ENCODE measurements at regions not wholly inside any gene's neighbourhood (a gene's known extent, or its start where the extent isn't known, plus 50 kb on each side); places are given as distances from the start of the nearest gene placed in this dataset.

GRCh38 chr6:54029187-54029586 lies 82.1 kb upstream of the MLIP start:
- no peaks in the 10 kb centered on the region for H3K4me1 ChIP-seq (ENCODE audit: control insufficient read depth, insufficient read depth, low read length, poor library complexity, severe bottlenecking)
- no peak overlapping the region for H3K27ac ChIP-seq (ENCODE audit: low read depth, low read length, severe bottlenecking)
- no peaks in the 10 kb centered on the region for H3K36me3 ChIP-seq (ENCODE audit: control insufficient read depth, insufficient read depth, low read length)
- no peaks in the 10 kb centered on the region for H3K9me3 ChIP-seq (ENCODE audit: control insufficient read depth, low read length)
- WGBS, 2 experiments (ENCODE audit: insufficient coverage in 2 of 2), result 100% methylated on average over 1 to 2 of the region's 3 CpGs
- no peak overlapping the region for H3K4me3 ChIP-seq (ENCODE audit: extremely low read depth, insufficient read depth, low read length, poor library complexity, severe bottlenecking)

DNA sequence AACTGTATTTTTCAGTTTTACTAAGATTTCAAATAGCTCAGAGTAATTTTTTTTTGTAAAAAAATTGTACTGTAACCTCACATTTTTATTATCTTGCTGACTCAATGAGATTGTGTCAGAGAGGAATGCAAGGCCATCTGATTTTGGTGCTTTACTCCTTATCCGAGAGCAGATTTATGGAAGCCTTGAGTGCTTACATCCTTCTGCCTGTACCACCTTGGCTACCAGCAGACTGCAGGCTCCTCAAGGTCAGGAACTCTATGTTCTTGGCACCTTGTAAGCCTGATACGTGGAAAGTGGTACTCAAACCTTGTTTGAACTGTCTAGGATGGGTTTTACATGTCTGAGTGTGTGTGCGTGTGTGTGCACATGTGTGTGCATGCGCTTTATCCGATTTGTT lies 80.1 kb upstream of the MLIP start:
- no peak overlapping the region for H3K4me3 ChIP-seq (ENCODE audit: extremely low read depth, insufficient read depth, low read length, poor library complexity, severe bottlenecking)
- H3K9me3 ChIP-seq (ENCODE audit: control insufficient read depth, low read length), result no peaks in the 10 kb centered on the region
- no peaks in the 10 kb centered on the region for H3K4me1 ChIP-seq (ENCODE audit: control insufficient read depth, insufficient read depth, low read length, poor library complexity, severe bottlenecking)
- 97% methylated on average over 4 to 5 of the region's 5 CpGs for WGBS, 2 experiments (ENCODE audit: insufficient coverage in 2 of 2)
- H3K27ac ChIP-seq (ENCODE audit: low read depth, low read length, severe bottlenecking), result no peak overlapping the region
- no peaks in the 10 kb centered on the region for H3K36me3 ChIP-seq (ENCODE audit: control insufficient read depth, insufficient read depth, low read length)

DNA sequence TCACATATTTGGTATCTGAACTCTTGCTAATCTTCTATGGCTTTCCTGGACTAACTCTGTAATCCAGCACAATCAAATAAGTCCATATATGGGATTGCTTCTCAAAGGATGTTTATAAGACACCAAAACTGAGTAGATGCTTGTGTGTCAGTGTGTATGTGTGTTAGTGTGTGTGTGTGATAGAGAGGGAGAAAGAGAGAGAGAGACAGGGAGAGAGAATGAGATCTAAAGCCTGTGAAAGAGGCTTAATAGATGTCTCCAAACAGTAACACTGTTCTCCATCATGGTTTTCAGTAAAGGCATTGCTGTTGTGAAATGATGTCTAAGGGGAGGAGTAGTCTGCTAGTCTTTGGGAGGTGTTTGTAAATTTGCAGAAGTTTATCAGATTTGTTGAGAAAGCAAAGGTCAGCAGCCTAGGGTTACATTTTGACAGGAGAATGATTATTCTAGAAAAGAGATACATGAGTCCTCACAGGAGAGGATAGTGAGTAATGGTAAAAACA lies 73.9 kb upstream of the MLIP start:
- Histone ChIP-seq H3K9me3 (ENCODE audit: control insufficient read depth, low read length) (no peaks in the 10 kb centered on the region), H3K36me3 (ENCODE audit: control insufficient read depth, insufficient read depth, low read length) (no peaks in the 10 kb centered on the region), H3K4me1 (ENCODE audit: control insufficient read depth, insufficient read depth, low read length, poor library complexity, severe bottlenecking) (no peaks in the 10 kb centered on the region), H3K4me3 (ENCODE audit: extremely low read depth, insufficient read depth, low read length, poor library complexity, severe bottlenecking) (no peak overlapping the region), H3K27ac (ENCODE audit: low read depth, low read length, severe bottlenecking) (no peak overlapping the region)

- no peak overlapping the region for H3K4me3 ChIP-seq (ENCODE audit: extremely low read depth, insufficient read depth, low read length, poor library complexity, severe bottlenecking)
- H3K9me3 ChIP-seq (ENCODE audit: control insufficient read depth, low read length), result no peaks in the 10 kb centered on the region
- no peaks in the 10 kb centered on the region for H3K4me1 ChIP-seq (ENCODE audit: control insufficient read depth, insufficient read depth, low read length, poor library complexity, severe bottlenecking)
- H3K36me3 ChIP-seq (ENCODE audit: control insufficient read depth, insufficient read depth, low read length), result no peaks in the 10 kb centered on the region
- no peak overlapping the region for H3K27ac ChIP-seq (ENCODE audit: low read depth, low read length, severe bottlenecking)
Measured at GRCh38 chr6:54040545-54040944, 70.7 kb upstream of the MLIP start.

- Histone ChIP-seq H3K4me1 (ENCODE audit: control insufficient read depth, insufficient read depth, low read length, poor library complexity, severe bottlenecking) (no peaks in the 10 kb centered on the region), H3K9me3 (ENCODE audit: control insufficient read depth, low read length) (no peaks in the 10 kb centered on the region), H3K36me3 (ENCODE audit: control insufficient read depth, insufficient read depth, low read length) (no peaks in the 10 kb centered on the region), H3K4me3 (ENCODE audit: extremely low read depth, insufficient read depth, low read length, poor library complexity, severe bottlenecking) (no peak overlapping the region), H3K27ac (ENCODE audit: low read depth, low read length, severe bottlenecking) (no peak overlapping the region)
- WGBS, 2 experiments (ENCODE audit: insufficient coverage in 2 of 2), result 100% methylated on average over 1 of the region's 2 CpGs
Measured at GRCh38 chr6:54041239-54041638, 70.0 kb upstream of the MLIP start.

GRCh38 chr6:54043360-54043759 lies 67.9 kb upstream of the MLIP start:
- Histone ChIP-seq H3K4me3 (ENCODE audit: extremely low read depth, insufficient read depth, low read length, poor library complexity, severe bottlenecking) (no peak overlapping the region), H3K9me3 (ENCODE audit: control insufficient read depth, low read length) (no peaks in the 10 kb centered on the region), H3K27ac (ENCODE audit: low read depth, low read length, severe bottlenecking) (no peak overlapping the region), H3K36me3 (ENCODE audit: control insufficient read depth, insufficient read depth, low read length) (no peaks in the 10 kb centered on the region), H3K4me1 (ENCODE audit: control insufficient read depth, insufficient read depth, low read length, poor library complexity, severe bottlenecking) (no peaks in the 10 kb centered on the region)
- 83 to 100% methylated on average over 1 to 2 of the region's 3 CpGs for WGBS, 2 experiments (ENCODE audit: insufficient coverage in 2 of 2)

DNA sequence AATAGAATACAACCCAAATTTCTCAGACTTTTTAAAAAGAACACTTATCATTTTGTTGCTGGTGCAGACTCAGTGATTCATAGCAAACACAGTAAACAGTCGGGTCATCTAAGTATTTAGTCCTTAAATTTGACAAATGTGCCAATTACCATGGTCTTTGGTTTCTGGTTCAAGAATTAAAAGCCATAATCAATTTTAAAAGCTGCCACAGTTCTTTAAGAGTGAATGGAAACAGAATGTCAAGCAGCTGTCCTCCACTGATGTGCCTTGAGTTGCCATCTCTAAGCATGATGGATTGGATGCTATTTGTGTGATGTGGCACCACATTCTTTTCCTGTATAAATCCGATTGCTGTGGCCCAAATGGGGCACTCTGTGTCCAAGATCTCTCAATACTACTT lies 67.2 kb upstream of the MLIP start:
- WGBS, 2 experiments (ENCODE audit: insufficient coverage in 2 of 2), result 100% methylated on average over 1 of the region's 2 CpGs; no CpG with 5 or more reads in 1 of the 2 experiments
- no peak overlapping the region for H3K27ac ChIP-seq (ENCODE audit: low read depth, low read length, severe bottlenecking)
- H3K4me3 ChIP-seq (ENCODE audit: extremely low read depth, insufficient read depth, low read length, poor library complexity, severe bottlenecking), result no peak overlapping the region

DNA sequence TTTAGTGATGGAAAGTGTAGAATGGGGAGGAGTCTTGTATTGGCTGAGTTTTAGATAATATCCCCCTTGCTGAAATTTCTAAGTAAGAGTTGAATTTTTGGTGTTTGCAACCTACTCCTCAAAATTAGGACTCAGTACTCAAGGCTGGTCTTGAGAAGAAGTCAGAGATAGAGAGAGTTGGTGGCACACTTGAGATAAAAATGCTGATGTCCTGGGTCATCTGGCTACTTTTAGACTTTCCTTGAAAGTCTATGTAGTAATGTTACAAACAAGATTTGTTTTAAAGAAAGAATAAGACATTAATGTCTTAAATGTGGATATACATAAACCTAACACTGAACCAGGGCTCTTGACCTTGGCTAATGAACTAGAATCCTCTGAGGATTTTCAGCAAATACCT lies 62.5 kb upstream of the MLIP start:
- peaks cover 3% of the 10 kb centered on the region for H3K4me1 ChIP-seq (ENCODE audit: control insufficient read depth, insufficient read depth, low read length, poor library complexity, severe bottlenecking)
- H3K4me3 ChIP-seq (ENCODE audit: extremely low read depth, insufficient read depth, low read length, poor library complexity, severe bottlenecking), result no peak overlapping the region
- no peaks in the 10 kb centered on the region for H3K9me3 ChIP-seq (ENCODE audit: control insufficient read depth, low read length)
- no peak overlapping the region for H3K27ac ChIP-seq (ENCODE audit: low read depth, low read length, severe bottlenecking)
- no peaks in the 10 kb centered on the region for H3K36me3 ChIP-seq (ENCODE audit: control insufficient read depth, insufficient read depth, low read length)

More for the DNA sequence above, 67.2 kb upstream of the MLIP start:
- no peaks in the 10 kb centered on the region for H3K9me3 ChIP-seq (ENCODE audit: control insufficient read depth, low read length)
- H3K4me1 ChIP-seq (ENCODE audit: control insufficient read depth, insufficient read depth, low read length, poor library complexity, severe bottlenecking), result no peaks in the 10 kb centered on the region
- H3K36me3 ChIP-seq (ENCODE audit: control insufficient read depth, insufficient read depth, low read length), result no peaks in the 10 kb centered on the region

DNA sequence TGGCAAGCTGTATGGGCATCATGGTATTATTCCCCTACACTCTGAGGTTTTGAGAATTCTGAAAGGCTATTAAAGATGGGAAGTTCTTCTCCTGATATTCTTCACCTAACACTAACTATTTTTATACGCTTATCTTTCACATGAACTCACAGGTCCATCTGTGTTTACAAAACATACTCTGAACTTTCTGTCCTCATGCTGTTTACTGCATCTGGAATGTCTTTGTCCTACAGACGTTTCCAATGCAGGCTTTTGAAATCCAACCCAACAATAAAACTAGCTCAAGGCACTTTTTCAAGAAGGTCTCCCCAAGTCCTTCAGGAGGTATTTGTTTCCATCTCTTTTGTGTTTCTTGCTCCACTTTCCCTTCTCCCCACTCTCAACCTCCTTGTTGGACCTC lies 60.5 kb upstream of the MLIP start:
- no peaks in the 10 kb centered on the region for H3K9me3 ChIP-seq (ENCODE audit: control insufficient read depth, low read length)
- peaks cover 5% of the 10 kb centered on the region for H3K4me1 ChIP-seq (ENCODE audit: control insufficient read depth, insufficient read depth, low read length, poor library complexity, severe bottlenecking)
- no peak overlapping the region for H3K27ac ChIP-seq (ENCODE audit: low read depth, low read length, severe bottlenecking)
- no peaks in the 10 kb centered on the region for H3K36me3 ChIP-seq (ENCODE audit: control insufficient read depth, insufficient read depth, low read length)
- WGBS, 2 experiments (ENCODE audit: insufficient coverage in 2 of 2), result 75 to 76% methylated on average over 2 of the region's 2 CpGs
- H3K4me3 ChIP-seq (ENCODE audit: extremely low read depth, insufficient read depth, low read length, poor library complexity, severe bottlenecking), result no peak overlapping the region

- 29 to 31% methylated on average over 2 to 3 of the region's 4 CpGs for WGBS, 2 experiments (ENCODE audit: insufficient coverage in 2 of 2)
- no peaks in the 10 kb centered on the region for H3K9me3 ChIP-seq (ENCODE audit: control insufficient read depth, low read length)
- peak overlapping the region; percentile 66 for H3K27ac ChIP-seq (ENCODE audit: low read depth, low read length, severe bottlenecking)
- H3K4me3 ChIP-seq (ENCODE audit: extremely low read depth, insufficient read depth, low read length, poor library complexity, severe bottlenecking), result no peak overlapping the region
- no peaks in the 10 kb centered on the region for H3K36me3 ChIP-seq (ENCODE audit: control insufficient read depth, insufficient read depth, low read length)
- peaks cover 6% of the 10 kb centered on the region for H3K4me1 ChIP-seq (ENCODE audit: control insufficient read depth, insufficient read depth, low read length, poor library complexity, severe bottlenecking)
Measured at GRCh38 chr6:54053881-54054391, 57.3 kb upstream of the MLIP start.

DNA sequence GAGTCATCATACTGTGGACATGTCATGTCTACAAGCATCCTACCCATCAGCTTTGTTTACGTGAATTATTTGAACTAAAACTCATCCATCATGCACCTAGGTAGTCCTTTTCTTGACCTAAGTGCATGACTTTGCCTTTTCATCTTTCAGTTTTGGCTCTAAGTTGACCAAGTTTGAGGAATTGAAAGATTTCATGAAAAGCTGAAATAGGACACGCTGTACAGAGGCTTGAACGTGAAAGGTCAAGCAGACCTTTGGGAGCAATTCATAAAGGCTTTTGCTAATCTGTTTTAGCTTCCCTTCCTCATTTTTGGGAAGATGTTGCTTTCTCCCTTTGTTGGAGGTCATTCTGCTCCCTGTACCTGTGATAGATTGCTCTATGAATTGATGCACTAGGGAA lies 55.1 kb upstream of the MLIP start:
- H3K9me3 ChIP-seq (ENCODE audit: control insufficient read depth, low read length), result no peaks in the 10 kb centered on the region
- no peaks in the 10 kb centered on the region for H3K36me3 ChIP-seq (ENCODE audit: control insufficient read depth, insufficient read depth, low read length)
- WGBS, 2 experiments (ENCODE audit: insufficient coverage in 2 of 2), result 100% methylated on average over 2 of the region's 3 CpGs
- H3K27ac ChIP-seq (ENCODE audit: low read depth, low read length, severe bottlenecking), result no peak overlapping the region
- no peak overlapping the region for H3K4me3 ChIP-seq (ENCODE audit: extremely low read depth, insufficient read depth, low read length, poor library complexity, severe bottlenecking)
- H3K4me1 ChIP-seq (ENCODE audit: control insufficient read depth, insufficient read depth, low read length, poor library complexity, severe bottlenecking), result peaks cover 18% of the 10 kb centered on the region

Measured in mesodermal cell (in vitro differentiated cells).